Thyroid gland (tissue), 4 donors: ENCODE measurements at regions not wholly inside any gene's neighbourhood (a gene's known extent, or its start where the extent isn't known, plus 50 kb on each side); places are given as distances from the start of the nearest gene placed in this dataset.

Experiments used
- POLR2A ChIP-seq, 2 donors: fragments of 450-650 bp; IDR thresholded peaks; one replicate each; pipeline ENCODE4 v1.6.1; 2017; ENCODE audit warnings: antibody characterized with exemption in 2 of 2, mild to moderate bottlenecking in 2 of 2, moderate library complexity in 1 of 2
- TF ChIP-seq, protein P1 (sequence below), 6 experiments: fragments of 200-600 bp in 3 of 6; fragments of 450-650 bp in 3 of 6; sonication (generic) in 3 of 6; IDR thresholded peaks; one replicate each; pipeline ENCODE4 v1.5.1; 2016 to 2019; ENCODE audit warnings: antibody characterized with exemption in 6 of 6, mild to moderate bottlenecking in 2 of 6, inconsistent platforms in 1 of 6, moderate library complexity in 1 of 6

DNA sequence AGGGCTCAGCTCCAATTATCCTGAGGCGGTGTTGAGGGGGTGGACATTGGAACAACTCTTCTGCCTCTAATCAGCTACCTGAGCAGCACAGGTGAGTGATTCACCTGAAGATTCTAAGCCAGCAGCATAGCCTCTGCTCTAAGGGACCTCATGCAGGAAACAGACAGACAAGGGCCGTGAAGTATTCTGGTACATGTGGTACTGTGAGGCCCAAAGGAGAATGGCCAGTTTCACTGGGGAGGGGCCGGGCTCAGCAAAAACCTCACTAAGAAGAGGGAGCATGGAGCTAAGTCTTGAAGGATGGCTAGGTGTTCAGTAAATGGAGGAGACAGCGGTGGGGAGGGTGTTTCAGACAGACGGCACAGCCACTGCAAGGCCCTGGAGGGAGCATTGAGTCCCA, 58.5 kb upstream of the CCDC167 start:
- TF ChIP-seq, protein P1, sequence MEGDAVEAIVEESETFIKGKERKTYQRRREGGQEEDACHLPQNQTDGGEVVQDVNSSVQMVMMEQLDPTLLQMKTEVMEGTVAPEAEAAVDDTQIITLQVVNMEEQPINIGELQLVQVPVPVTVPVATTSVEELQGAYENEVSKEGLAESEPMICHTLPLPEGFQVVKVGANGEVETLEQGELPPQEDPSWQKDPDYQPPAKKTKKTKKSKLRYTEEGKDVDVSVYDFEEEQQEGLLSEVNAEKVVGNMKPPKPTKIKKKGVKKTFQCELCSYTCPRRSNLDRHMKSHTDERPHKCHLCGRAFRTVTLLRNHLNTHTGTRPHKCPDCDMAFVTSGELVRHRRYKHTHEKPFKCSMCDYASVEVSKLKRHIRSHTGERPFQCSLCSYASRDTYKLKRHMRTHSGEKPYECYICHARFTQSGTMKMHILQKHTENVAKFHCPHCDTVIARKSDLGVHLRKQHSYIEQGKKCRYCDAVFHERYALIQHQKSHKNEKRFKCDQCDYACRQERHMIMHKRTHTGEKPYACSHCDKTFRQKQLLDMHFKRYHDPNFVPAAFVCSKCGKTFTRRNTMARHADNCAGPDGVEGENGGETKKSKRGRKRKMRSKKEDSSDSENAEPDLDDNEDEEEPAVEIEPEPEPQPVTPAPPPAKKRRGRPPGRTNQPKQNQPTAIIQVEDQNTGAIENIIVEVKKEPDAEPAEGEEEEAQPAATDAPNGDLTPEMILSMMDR (IDR thresholded peaks at IDR 0.05), result no peak
- TF ChIP-seq POLR2A (IDR thresholded peaks at IDR 0.05), result no peak
